Neural progenitor cell (in vitro differentiated cells): ENCODE measurements at regions not wholly inside any gene's neighbourhood (a gene's known extent, or its start where the extent isn't known, plus 50 kb on each side); places are given as distances from the start of the nearest gene placed in this dataset.

ENCODE experiments used
- EZH2 ChIP-seq: fragments of 200-600 bp; sonication (generic); IDR thresholded peaks from 2 replicates; pipeline ENCODE4 v1.6.1; 2017; ENCODE audit warnings: antibody characterized with exemption, mild to moderate bottlenecking, moderate library complexity
- EZH2phosphoT487 ChIP-seq: fragments of 200-600 bp; sonication (generic); IDR thresholded peaks from 2 replicates; pipeline ENCODE4 v1.6.1; 2017; ENCODE audit warnings: antibody characterized with exemption
- TF ChIP-seq, protein P1 (sequence below): fragments of 200-600 bp; sonication (generic); IDR thresholded peaks from 2 replicates; pipeline ENCODE4 v1.5.1; 2017; ENCODE audit warnings: antibody characterized with exemption, mild to moderate bottlenecking

DNA sequence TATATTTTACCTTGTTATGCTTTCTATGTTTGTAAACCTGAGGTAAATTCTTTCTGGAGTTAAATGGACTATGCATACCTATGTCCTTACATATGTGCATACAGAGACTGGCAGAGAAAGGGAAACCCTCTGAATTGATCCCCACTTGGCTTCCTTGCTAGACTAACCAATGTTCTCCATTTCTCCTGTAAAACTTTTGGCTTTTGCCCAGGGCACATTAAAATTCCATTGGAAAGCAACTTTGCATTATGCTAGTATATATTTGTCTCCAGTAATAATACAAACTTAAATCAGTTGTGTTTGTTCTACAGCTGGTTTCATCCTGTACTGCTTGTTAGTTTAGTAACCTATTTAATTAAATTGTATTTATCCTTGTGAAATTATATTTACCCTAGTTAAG is 646.0 kb upstream of the MARCKS start:
- TF ChIP-seq, protein P1, sequence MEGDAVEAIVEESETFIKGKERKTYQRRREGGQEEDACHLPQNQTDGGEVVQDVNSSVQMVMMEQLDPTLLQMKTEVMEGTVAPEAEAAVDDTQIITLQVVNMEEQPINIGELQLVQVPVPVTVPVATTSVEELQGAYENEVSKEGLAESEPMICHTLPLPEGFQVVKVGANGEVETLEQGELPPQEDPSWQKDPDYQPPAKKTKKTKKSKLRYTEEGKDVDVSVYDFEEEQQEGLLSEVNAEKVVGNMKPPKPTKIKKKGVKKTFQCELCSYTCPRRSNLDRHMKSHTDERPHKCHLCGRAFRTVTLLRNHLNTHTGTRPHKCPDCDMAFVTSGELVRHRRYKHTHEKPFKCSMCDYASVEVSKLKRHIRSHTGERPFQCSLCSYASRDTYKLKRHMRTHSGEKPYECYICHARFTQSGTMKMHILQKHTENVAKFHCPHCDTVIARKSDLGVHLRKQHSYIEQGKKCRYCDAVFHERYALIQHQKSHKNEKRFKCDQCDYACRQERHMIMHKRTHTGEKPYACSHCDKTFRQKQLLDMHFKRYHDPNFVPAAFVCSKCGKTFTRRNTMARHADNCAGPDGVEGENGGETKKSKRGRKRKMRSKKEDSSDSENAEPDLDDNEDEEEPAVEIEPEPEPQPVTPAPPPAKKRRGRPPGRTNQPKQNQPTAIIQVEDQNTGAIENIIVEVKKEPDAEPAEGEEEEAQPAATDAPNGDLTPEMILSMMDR: no peak
- TF ChIP-seq EZH2 (no peak), EZH2phosphoT487 (no peak)
